ENCODE measurements at regions not wholly inside any gene's neighbourhood (a gene's known extent, or its start where the extent isn't known, plus 50 kb on each side); places are given as distances from the start of the nearest gene placed in this dataset.
A peak's percentile ranks its signal among the peaks of the same experiment; 100 is the strongest.

DNA sequence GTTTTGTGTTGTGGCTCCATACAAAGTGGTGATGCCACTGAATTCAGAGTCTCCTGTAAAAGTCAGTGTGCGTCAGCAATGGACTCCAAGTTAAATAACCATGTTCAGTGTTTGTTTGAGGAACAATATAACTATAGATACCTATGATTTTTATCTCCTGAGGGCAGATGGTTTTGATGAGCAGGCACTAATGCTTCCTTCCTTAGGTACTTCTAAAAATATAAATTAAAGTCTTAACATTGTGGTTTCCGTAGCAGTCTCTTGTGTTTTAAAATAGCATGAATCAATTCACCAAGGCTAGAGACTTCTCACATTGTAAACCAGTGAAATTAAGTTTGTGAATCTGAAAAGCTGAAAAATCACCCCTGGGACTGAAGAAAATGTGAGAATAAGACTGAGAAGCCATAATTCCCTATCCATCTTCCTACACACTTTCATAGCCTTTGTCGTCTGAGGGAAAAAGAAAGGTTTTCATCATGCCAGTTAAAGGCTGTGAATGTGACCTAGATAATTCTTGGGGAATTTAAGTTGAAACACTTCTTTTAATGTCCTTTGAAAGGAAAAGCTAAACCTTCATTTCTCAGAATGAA, 1502.9 kb downstream of the CDH11 start:
- no peak for DNase-seq (ENCODE audit: low read depth)

GRCh38 chr16:63617990-63618763, 1503.7 kb downstream of the CDH11 start:
- peak; percentile 63 for DNase-seq (ENCODE audit: low read depth)

- peak; percentile 36 for DNase-seq (ENCODE audit: low read depth)
Measured at GRCh38 chr16:63617047-63617989, 1504.5 kb downstream of the CDH11 start.

- DNase-seq (ENCODE audit: low read depth) = peak; percentile 72
Measured at GRCh38 chr16:63614429-63614828, 1507.4 kb downstream of the CDH11 start.

DNA sequence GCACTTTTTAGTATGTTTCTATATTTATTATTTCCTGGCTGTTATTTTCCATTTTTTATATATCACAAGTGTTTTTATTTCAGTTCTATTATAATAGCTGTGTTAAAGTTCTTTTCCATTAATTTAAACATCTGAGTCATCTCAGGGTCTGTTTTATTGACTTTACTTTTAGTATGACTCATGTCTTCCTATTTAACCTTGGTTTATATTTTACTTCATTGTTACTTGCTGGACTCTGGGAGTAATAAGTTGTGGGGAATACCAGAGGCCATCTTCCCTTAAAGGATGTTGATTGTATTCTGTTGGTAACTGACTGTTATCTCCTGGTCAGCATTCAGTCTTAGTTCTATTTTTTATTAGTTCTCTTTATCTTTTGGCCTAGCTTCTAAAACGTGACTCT, 1508.2 kb downstream of the CDH11 start:
- peak; percentile 90 for DNase-seq (ENCODE audit: low read depth)

DNA sequence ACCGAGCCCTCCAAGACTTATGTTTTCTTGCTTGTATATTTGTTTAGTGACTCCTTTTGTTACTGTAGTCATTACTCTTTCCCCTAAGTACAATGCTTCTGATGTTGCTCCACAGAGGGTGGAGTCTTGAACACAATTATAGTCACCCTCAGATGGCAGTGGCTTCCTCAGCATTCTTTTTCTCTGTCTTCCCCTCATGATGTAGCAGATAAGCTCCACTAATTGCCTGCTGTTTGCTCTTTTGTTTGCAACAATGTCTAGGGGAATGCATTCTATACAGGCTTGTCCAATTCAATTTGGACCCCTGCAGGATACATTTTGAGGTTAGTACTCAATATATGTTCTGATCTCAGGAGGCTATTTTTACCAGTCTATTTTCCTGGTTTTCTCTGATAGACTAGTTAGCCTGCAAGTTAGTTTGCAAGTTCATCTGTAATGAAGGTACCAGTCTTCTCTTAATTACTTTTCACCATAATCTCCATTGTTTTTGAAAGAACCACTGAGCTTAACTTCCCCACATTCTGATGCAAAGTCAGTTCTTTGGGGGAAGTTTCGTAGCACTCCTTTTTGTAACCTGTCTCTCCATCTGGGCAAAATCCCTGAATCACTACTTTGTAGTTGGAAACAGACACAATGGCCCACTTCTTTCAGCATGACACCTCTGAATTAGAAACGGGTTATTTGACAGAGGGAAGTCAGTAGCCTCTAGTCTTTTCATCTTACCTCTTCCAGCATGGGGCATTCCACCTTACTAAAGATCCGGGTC, 1509.2 kb downstream of the CDH11 start:
- peak; percentile 19 for DNase-seq (ENCODE audit: low read depth)

GRCh38 chr16:63606778-63607177, 1515.1 kb downstream of the CDH11 start:
- DNase-seq (ENCODE audit: low read depth) = no peak

DNA sequence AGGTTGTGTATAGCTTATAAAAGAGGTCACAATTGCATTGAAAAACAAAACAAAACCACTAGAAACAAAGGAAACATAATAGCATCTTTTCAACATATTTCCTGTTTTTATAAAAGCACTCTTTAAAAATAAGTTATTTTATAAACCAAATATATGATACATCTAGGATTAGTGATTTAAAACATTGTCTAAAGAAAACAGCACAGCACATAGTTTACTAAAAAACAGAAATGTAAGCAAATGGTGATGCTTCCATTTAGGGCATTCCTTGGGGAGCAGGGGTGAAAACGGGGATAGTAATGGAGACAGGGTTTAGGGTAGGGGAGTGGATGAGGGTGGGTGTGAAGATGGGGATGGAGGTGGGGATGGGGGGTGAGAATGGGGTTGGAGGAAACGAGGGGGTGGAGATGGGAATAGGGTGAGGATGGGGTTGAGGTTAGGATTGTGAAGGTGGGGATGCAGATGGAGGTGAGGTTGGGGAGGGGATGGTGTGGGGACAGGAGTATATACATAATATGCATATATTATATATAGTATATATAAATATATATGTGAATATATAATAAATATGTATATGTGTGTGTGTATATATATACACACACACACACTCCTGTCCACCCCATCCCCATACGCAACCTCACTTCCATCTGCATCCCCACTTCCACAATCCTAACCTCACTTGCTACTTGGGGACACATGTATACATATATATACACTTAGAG, 1519.5 kb downstream of the CDH11 start:
- DNase-seq (ENCODE audit: low read depth) = no peak

GRCh38 chr16:63596716-63597115, 1525.1 kb downstream of the CDH11 start:
- DNase-seq (ENCODE audit: low read depth) = no peak

- no peak for DNase-seq (ENCODE audit: low read depth)
Measured at GRCh38 chr16:63592852-63593251, 1529.0 kb downstream of the CDH11 start.

DNA sequence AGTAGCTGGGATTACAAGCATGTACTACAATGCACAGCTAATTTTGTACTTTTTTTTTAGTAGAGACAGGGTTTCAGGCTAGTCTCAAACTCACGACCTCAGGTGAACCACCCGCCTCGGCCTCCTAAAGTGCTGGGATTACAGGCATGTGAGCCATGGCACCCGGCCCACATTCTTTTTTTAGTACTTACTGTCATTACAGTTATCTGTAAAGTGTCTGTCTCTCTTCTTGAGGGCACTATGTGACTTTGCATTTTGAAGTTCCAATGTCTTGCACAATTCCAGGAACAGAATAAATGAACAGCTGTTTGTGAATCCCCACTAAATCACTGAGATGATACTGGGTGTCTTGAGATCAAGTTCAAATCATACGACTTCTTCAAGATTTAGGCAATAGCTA, 1540.3 kb downstream of the CDH11 start:
- DNase-seq (ENCODE audit: low read depth) = no peak

- DNase-seq (ENCODE audit: low read depth) = peak; percentile 14
Measured at GRCh38 chr16:63578791-63579190, 1542.6 kb upstream of the CDH8 start.

DNA sequence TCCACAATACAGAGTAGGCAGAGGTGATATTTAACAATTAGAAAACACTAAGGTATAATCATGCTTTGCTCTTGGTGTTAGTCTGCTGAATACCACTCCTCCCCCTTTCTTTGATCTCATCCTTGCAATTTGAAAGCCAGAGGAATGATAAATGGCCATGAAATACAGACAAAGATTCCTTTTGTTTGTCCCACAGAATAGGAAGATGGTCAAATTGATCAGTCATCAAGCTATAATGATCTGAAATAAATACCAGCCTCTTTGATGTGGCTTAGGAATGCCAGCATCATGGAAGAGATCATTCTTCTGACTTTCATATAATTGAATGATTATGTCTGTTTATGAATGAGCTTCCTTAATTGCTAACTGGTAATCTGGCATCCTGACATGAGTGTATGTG, 1541.7 kb upstream of the CDH8 start:
- no peak for DNase-seq (ENCODE audit: low read depth)

DNA sequence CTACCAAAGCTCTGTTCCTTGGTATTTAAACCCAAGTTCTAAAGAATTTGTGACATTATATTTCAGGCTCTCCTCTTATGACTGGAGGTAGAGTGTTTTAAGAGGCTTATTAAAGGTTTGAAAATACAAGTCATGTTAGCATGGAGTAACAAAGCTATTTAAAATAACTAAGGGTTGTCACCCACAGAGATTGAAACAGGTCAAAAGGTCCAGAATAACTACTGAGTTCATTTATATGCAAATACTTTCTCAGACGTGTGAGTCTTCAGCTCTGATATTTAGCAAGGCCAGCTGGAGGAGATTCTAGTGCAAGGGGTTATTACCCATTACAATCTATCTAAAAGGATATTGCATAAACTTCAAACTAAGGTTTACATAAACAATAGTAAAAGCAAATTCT, 1538.8 kb upstream of the CDH8 start:
- DNase-seq (ENCODE audit: low read depth) = peak; percentile 4

DNA sequence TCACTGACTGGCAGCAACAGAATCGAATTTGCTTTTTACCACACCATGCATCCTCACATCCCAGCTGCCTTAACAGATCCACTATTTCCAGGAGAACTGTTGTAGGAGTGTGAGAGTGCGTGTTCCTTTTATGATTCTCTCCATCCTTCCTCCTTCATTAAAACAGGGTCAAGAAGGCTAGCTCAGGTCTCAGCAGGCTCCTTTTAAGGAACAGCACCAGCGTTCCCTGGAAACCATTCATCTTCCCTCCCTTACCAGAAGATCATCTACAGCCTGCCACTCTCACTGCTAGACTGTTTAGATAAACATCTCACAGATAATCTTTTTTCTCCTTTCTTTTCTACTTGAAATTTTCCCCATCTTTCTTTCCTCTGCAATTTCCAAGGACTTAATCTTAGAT, 1531.9 kb upstream of the CDH8 start:
- DNase-seq (ENCODE audit: low read depth) = no peak

DNA sequence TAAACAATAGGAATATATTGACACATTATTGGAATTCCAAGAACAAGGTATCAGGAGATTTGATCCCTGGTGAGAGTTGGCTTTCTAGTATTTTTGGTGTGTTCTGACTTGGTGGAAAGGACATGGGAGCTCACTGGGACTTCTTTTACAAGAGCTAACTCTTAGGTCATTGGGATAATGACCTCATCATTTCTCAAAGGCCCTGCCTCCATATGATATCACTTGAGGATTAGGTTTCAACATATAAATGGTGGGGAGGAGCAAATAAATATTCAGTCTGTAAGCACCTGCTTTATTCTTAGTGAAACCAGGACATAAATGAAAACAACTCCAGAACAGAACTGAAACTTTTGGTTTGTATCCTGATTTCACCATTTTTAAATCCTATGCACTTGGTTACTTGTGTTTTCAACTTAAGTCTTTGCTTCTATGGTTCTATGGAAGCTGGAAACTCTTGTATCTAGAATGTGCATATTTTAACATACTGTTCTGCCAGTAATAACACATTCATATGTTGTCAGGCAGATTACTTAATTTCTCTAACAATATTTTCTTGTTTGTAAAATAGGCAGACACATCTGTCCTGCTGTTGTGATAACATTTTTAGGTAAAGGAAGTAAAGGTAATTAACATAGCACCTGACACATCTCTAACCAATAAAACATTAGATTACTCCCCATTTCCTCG, 1527.7 kb upstream of the CDH8 start:
- DNase-seq (ENCODE audit: low read depth) = no peak

DNA sequence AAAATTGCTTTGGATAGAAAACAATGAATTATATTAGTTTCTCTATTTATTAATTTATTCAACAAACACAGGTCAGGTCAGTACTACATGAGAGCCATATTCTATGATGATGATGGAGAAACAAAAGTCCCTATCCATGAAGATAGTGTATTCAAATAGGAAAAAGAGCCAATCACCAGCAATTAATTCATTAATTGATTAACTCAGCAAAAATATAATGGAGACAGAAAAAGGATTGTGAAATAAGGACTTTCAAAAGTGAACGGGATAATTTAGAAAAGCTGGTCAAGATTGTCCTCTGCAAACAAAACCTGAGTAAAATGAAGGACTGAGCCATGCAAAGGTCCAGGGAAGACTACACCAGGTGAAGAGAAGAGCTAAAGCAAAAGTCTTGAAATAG, 1517.7 kb upstream of the CDH8 start:
- DNase-seq (ENCODE audit: low read depth) = no peak

GRCh38 chr16:63539276-63539675, 1503.0 kb upstream of the CDH8 start:
- DNase-seq (ENCODE audit: low read depth) = no peak

DNA sequence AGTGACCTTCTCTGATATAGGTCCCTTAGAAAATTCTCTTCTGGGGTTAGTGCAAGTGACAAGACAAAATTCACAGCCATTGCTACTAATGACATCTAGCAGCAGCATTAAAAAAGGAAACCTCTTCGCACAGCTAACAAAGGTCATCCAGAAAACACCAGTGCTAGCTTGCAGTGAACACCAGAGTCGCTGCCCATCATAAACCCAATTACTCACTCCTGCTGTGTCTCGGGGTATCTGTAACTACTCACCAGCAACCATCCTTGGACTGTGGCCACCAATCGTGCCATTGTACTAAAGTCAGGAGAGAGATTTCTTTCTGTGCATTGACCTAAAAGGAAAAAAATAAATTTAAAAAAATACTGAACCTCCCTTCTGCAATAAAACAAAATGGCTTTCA, 1494.7 kb upstream of the CDH8 start:
- DNase-seq (ENCODE audit: low read depth) = no peak

DNA sequence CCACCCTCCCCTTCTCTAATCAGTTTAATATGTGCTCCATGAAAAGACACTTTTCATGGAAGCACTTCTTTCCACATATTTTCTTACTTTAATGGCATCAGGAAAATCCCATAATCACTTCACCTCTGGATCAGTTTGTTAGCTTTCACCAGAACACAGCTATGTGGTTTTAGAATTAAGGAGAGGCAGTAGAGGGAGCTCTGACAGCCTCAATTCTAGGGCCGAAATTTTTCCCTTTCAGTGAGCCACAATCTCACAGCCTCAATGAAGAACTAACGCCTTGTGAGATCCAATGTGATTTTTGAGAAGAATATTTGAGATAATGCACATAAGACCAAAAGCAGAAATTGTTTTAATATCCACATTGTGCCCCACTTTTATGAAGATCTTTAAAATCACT, 1494.0 kb upstream of the CDH8 start:
- no peak for DNase-seq (ENCODE audit: low read depth)

- no peak for DNase-seq (ENCODE audit: low read depth)
Measured at GRCh38 chr16:63527404-63527803, 1491.2 kb upstream of the CDH8 start.

Data from renal cortical epithelial cell (primary cell).